GM12875 (cell line): ENCODE measurements at regions not wholly inside any gene's neighbourhood (a gene's known extent, or its start where the extent isn't known, plus 50 kb on each side); places are given as distances from the start of the nearest gene placed in this dataset.
A peak's percentile ranks its signal among the peaks of the same experiment; 100 is the strongest.

Experiments
- H3K4me3 ChIP-seq: one replicate; pipeline ENCODE4 v1.5.1; 2011; ENCODE audit warnings: low read depth, low read length, control low read depth
- CTCF ChIP-seq: IDR thresholded peaks from 2 replicates; pipeline ENCODE4 v1.5.1; 2011; ENCODE audit warnings: low read depth, mild to moderate bottlenecking, control low read depth, inconsistent platforms, low read length, moderate library complexity, borderline replicate concordance; ENCODE audit not compliant: insufficient read depth

- no peak for TF ChIP-seq CTCF
- no peak overlapping the region for H3K4me3 ChIP-seq
Measured at GRCh38 chr5:2039180-2039531, 156.4 kb upstream of the IRX4 start.

GRCh38 chr5:2038321-2039179, 155.8 kb upstream of the IRX4 start:
- TF ChIP-seq CTCF: peak; percentile 86
- peak overlapping the region; percentile 39 for H3K4me3 ChIP-seq

GRCh38 chr5:2036885-2037284, 154.2 kb upstream of the IRX4 start:
- TF ChIP-seq CTCF: no peak
- no peak overlapping the region for H3K4me3 ChIP-seq

- no peak for TF ChIP-seq CTCF
- no peak overlapping the region for H3K4me3 ChIP-seq
Measured at GRCh38 chr5:2032432-2032831, 149.7 kb upstream of the IRX4 start.

GRCh38 chr5:2031581-2031980, 148.9 kb upstream of the IRX4 start:
- TF ChIP-seq CTCF: no peak
- H3K4me3 ChIP-seq: no peak overlapping the region

- TF ChIP-seq CTCF: no peak
- no peak overlapping the region for H3K4me3 ChIP-seq
Measured at GRCh38 chr5:2030131-2030530, 147.4 kb upstream of the IRX4 start.

- no peak overlapping the region for H3K4me3 ChIP-seq
- no peak for TF ChIP-seq CTCF
Measured at GRCh38 chr5:2029206-2029605, 146.5 kb upstream of the IRX4 start.
